ENCODE measurements at regions not wholly inside any gene's neighbourhood (a gene's known extent, or its start where the extent isn't known, plus 50 kb on each side); places are given as distances from the start of the nearest gene placed in this dataset.

DNA sequence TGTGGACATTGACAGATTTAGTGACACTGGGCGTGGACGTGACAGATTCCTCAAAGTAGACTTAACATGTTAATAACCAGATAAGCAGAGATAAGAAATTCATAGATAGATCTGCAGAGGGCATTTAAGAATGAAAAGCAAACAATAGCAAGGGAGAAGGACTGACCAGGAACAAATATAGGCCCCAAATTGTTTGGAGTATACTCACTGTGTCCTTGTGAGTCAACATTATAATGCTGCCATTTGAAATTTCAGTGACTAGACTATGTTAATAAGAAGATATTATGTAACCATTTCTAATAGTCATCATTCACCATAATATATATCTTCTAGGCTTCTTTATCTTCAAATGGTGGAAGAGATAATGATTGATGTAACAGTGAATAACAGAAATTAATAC, 78.1 kb upstream of the SLC38A11 start:
- H3K27ac ChIP-seq: no peak overlapping the region
- TF ChIP-seq CTCF (IDR thresholded peaks at IDR 0.05): no peak

DNA sequence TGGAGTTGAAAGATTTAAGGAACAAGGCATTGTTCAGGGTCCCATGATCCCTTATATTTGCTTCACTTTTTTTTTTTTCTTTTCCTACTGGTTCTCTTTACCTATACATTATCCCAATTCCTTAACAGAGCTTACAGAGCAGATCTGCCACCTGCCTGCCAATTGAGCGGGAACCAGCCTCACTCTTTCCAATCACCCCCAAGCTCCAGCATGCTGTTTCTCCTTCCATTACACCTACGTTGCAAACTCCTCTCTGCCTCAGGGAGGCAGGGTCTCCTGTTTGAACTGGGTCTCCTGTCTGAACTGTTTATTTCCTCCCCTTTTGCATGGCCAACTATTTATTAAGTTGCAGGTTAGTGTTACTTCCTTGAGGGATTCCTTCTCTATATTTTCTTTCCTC, 77.2 kb upstream of the SLC38A11 start:
- TF ChIP-seq ZFX (IDR thresholded peaks at IDR 0.05; ENCODE audit: borderline replicate concordance) (no peak), CTCF (IDR thresholded peaks at IDR 0.05) (no peak)
- H3K27ac ChIP-seq: no peak overlapping the region

- H3K27ac ChIP-seq: no peak overlapping the region
- no peak for TF ChIP-seq CTCF (IDR thresholded peaks at IDR 0.05)
- TF ChIP-seq ZFX (IDR thresholded peaks at IDR 0.05; ENCODE audit: borderline replicate concordance): no peak
Observed at GRCh38 chr2:165024199-165024598, 68.9 kb upstream of the SLC38A11 start.

- TF ChIP-seq ZFX (IDR thresholded peaks at IDR 0.05; ENCODE audit: borderline replicate concordance) (no peak), CTCF (IDR thresholded peaks at IDR 0.05) (no peak)
Observed at GRCh38 chr2:165022781-165023180, 67.5 kb upstream of the SLC38A11 start.

DNA sequence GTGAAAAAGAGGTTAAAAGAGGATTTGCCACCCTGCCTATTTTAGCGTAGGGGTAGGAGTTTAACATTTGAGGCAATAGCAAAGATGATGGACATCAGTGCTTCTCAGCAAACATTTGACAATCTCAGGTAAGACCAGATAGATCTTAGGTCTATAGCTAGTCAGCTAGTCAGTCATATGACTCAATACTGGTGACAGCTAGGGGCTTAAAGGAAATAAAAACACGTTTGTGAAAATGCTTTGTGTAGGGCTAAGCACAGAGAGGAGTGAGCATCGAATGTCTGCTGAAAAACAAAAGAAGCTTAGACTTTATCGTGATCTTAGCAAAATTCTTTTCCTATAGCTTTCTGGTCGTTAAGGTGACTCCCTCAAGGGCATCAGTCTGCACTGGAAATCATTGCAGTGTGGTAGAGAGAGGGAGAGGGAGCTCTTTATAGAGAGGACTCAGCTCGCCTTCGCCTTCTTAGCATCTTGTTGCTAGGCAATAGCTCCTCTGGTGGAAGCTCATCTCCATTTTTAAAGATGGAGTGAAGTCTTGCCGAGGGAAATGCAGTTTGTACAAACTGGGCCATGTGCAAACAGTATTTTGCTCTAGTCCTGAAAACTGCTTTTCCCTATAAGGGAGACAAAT, 62.8 kb upstream of the SLC38A11 start:
- TF ChIP-seq CTCF (IDR thresholded peaks at IDR 0.05): no peak
- no peak for TF ChIP-seq ZFX (IDR thresholded peaks at IDR 0.05; ENCODE audit: borderline replicate concordance)

More at GRCh38 chr2:165022781-165023180, 67.5 kb upstream of the SLC38A11 start:
- no peak overlapping the region for H3K27ac ChIP-seq

GRCh38 chr2:165016772-165017411, 61.6 kb upstream of the SLC38A11 start:
- no peak overlapping the region for H3K27ac ChIP-seq
- TF ChIP-seq ZFX (IDR thresholded peaks at IDR 0.05; ENCODE audit: borderline replicate concordance) (no peak), CTCF (IDR thresholded peaks at IDR 0.05) (peak; percentile 67)

More for the DNA sequence above, 62.8 kb upstream of the SLC38A11 start:
- H3K27ac ChIP-seq: no peak overlapping the region

GRCh38 chr2:165015052-165015642, 59.8 kb upstream of the SLC38A11 start:
- TF ChIP-seq ZFX (IDR thresholded peaks at IDR 0.05; ENCODE audit: borderline replicate concordance) (no peak), CTCF (IDR thresholded peaks at IDR 0.05) (peak; percentile 85)
- H3K27ac ChIP-seq: no peak overlapping the region
